Esophagus muscularis mucosa (tissue), 3 donors: ENCODE measurements at regions not wholly inside any gene's neighbourhood (a gene's known extent, or its start where the extent isn't known, plus 50 kb on each side); places are given as distances from the start of the nearest gene placed in this dataset.

Experiments
- CTCF ChIP-seq, 3 experiments: fragments of 200-600 bp in 2 of 3; fragments of 450-650 bp in 1 of 3; sonication (generic) in 2 of 3; IDR thresholded peaks; one replicate each; pipeline ENCODE4 v1.5.1; 2017 to 2019; ENCODE audit warnings: antibody characterized with exemption in 3 of 3, mild to moderate bottlenecking in 2 of 3, moderate library complexity in 1 of 3
- POLR2A ChIP-seq: fragments of 450-650 bp; IDR thresholded peaks from one replicate; pipeline ENCODE4 v1.6.1; 2017; ENCODE audit warnings: antibody characterized with exemption, moderate library complexity, mild to moderate bottlenecking, low read depth
- POLR2AphosphoS5 ChIP-seq, 2 donors: sonication (generic); formaldehyde crosslinking; IDR thresholded peaks; one replicate each; pipeline ENCODE4 v1.6.1; 2017; ENCODE audit warnings: antibody characterized with exemption in 2 of 2

GRCh38 chr11:116169776-116170175 is 603.0 kb downstream of the BUD13 start:
- TF ChIP-seq POLR2A (no peak), CTCF (IDR thresholded peaks at IDR 0.05) (no peak), POLR2AphosphoS5 (IDR thresholded peaks at IDR 0.05) (no peak)
